ENCODE measurements at regions not wholly inside any gene's neighbourhood (a gene's known extent, or its start where the extent isn't known, plus 50 kb on each side); places are given as distances from the start of the nearest gene placed in this dataset.
"Not testable (repeated sequence)": the region's sequence is repeated elsewhere in the genome, so short reads cannot be mapped to it uniquely, and the experiment has no call there.

- no peak for TF ChIP-seq BCL3 (IDR thresholded peaks at IDR 0.05)
- no peak for TF ChIP-seq HOXB13 (CRISPR knock-in tag; IDR thresholded peaks at IDR 0.05; ENCODE audit: low read depth)
- TF ChIP-seq ZNF302 (CRISPR knock-in tag; IDR thresholded peaks at IDR 0.05), result no peak
- TF ChIP-seq, protein P1, sequence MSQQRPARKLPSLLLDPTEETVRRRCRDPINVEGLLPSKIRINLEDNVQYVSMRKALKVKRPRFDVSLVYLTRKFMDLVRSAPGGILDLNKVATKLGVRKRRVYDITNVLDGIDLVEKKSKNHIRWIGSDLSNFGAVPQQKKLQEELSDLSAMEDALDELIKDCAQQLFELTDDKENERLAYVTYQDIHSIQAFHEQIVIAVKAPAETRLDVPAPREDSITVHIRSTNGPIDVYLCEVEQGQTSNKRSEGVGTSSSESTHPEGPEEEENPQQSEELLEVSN (IDR thresholded peaks at IDR 0.05; ENCODE audit: borderline replicate concordance, low read depth), result no peak
These were observed 698.6 kb upstream of the B3GALT2 start (continued) for GRCh38 chr1:193884848-193885558.

DNA sequence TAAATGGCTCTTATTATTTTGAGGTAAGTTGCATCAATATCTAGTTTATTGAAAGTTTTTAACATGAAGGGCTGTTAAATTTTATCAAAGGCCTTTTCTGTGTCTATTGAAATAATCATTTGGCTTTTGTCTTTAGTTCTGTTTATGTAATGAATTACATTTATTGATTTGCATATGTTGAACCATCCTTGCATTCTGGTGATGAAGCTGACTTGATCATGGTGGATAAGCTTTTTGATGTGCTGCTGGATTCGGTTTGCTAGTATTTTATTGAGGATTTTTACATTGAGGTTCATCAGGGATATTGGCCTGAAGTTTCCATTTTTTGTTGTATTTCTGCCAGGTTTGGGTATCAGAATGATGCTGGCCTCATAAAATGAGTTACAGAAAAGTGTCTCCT, 691.5 kb upstream of the B3GALT2 start:
- ATAC-seq; H3K4me1 ChIP-seq; CTCF ChIA-PET; H3K4me3 ChIP-seq; H3K9me3 ChIP-seq; H3K4me2 ChIP-seq; DNase-seq (ENCODE audit: low read depth in 1 of 2, low spot score in 1 of 2); FAIRE-seq; POLR2A ChIA-PET; H3K27ac ChIP-seq: not testable (repeated sequence)
- 6% methylated on average over 1 of the region's 1 CpG for WGBS (ENCODE audit: missing lambda C conversion rate)

- 57% methylated on average over 5 of the region's 5 CpGs for WGBS (ENCODE audit: missing lambda C conversion rate)
These were observed 682.0 kb upstream of the B3GALT2 start for GRCh38 chr1:193868425-193868824.

DNA sequence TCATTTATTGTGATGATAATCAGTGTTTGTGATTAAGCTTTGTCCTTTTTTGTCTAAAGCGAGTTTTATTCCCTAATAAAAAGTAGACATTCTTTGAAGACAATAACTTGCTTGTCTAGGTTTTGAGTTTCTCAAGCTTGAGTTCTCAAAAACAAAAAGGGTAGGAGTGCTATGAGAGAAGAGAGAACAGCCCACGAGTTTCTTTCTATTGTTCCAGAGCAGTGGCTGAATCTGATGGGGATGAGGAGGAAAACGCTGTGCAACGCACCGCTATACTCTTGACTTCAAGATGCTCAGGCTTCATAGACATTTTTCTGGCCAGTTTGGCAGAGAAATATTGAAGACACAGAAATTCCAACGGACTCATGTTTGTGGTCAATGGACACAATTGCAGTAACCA, 669.8 kb upstream of the B3GALT2 start:
- DNase-seq (ENCODE audit: low read depth in 1 of 2, low spot score in 1 of 2) (no peak), ATAC-seq (no peak), FAIRE-seq (no peak)
- no peaks in the 10 kb centered on the region for H3K9me3 ChIP-seq
- 66% methylated on average over 6 of the region's 6 CpGs for WGBS (ENCODE audit: missing lambda C conversion rate)
- POLR2A ChIA-PET, result no interaction called here
- no peak overlapping the region for H3K4me2 ChIP-seq
- CTCF ChIA-PET, result no interaction called here
- H3K4me3 ChIP-seq, result no peak overlapping the region
- no peak for TF ChIP-seq CBX8 (IDR thresholded peaks at IDR 0.05)
- no peak for TF ChIP-seq RFX5 (IDR thresholded peaks at IDR 0.05)
- TF ChIP-seq NR3C1 (IDR thresholded peaks at IDR 0.05), result no peak
- TF ChIP-seq, protein P2, sequence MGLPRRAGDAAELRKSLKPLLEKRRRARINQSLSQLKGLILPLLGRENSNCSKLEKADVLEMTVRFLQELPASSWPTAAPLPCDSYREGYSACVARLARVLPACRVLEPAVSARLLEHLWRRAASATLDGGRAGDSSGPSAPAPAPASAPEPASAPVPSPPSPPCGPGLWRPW (IDR thresholded peaks at IDR 0.05), result no peak
- no peak for TF ChIP-seq JUN (IDR thresholded peaks at IDR 0.05)
- TF ChIP-seq MAZ (IDR thresholded peaks at IDR 0.05; ENCODE audit: borderline replicate concordance, low read depth, low read length), result no peak
- no peak for TF ChIP-seq ZNF302 (CRISPR knock-in tag; IDR thresholded peaks at IDR 0.05)
- TF ChIP-seq ESRRA (IDR thresholded peaks at IDR 0.05; ENCODE audit: borderline replicate concordance, low read length), result no peak
- no peak for TF ChIP-seq KDM1A (IDR thresholded peaks at IDR 0.05; ENCODE audit: low read depth)
- no peak for TF ChIP-seq TFCP2L1 (CRISPR knock-in tag; IDR thresholded peaks at IDR 0.05)
- TF ChIP-seq, protein P3, sequence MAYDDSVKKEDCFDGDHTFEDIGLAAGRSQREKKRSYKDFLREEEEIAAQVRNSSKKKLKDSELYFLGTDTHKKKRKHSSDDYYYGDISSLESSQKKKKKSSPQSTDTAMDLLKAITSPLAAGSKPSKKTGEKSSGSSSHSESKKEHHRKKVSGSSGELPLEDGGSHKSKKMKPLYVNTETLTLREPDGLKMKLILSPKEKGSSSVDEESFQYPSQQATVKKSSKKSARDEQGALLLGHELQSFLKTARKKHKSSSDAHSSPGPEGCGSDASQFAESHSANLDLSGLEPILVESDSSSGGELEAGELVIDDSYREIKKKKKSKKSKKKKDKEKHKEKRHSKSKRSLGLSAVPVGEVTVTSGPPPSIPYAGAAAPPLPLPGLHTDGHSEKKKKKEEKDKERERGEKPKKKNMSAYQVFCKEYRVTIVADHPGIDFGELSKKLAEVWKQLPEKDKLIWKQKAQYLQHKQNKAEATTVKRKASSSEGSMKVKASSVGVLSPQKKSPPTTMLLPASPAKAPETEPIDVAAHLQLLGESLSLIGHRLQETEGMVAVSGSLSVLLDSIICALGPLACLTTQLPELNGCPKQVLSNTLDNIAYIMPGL (CRISPR knock-in tag; IDR thresholded peaks at IDR 0.05; ENCODE audit: borderline replicate concordance), result no peak
- TF ChIP-seq MAFK (IDR thresholded peaks at IDR 0.05; ENCODE audit: partially characterized antibody), result no peak
- TF ChIP-seq RARB (CRISPR knock-in tag; IDR thresholded peaks at IDR 0.05), result no peak
- TF ChIP-seq CTCF (IDR thresholded peaks at IDR 0.05), result no peak
- no peak for TF ChIP-seq CHD2 (IDR thresholded peaks at IDR 0.05; ENCODE audit: low read length, partially characterized antibody)
- TF ChIP-seq, protein P4, sequence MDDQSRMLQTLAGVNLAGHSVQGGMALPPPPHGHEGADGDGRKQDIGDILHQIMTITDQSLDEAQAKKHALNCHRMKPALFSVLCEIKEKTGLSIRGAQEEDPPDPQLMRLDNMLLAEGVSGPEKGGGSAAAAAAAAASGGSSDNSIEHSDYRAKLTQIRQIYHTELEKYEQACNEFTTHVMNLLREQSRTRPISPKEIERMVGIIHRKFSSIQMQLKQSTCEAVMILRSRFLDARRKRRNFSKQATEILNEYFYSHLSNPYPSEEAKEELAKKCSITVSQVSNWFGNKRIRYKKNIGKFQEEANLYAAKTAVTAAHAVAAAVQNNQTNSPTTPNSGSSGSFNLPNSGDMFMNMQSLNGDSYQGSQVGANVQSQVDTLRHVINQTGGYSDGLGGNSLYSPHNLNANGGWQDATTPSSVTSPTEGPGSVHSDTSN (IDR thresholded peaks at IDR 0.05), result no peak
- no peak for TF ChIP-seq PHF8 (IDR thresholded peaks at IDR 0.05; ENCODE audit: borderline replicate concordance, low read depth)
- H3K27ac ChIP-seq, result no peak overlapping the region
- no peaks in the 10 kb centered on the region for H3K4me1 ChIP-seq

More at GRCh38 chr1:193868425-193868824, 682.0 kb upstream of the B3GALT2 start:
- Histone ChIP-seq H3K4me1 (no peaks in the 10 kb centered on the region), H3K27ac (no peak overlapping the region), H3K4me2 (no peak overlapping the region), H3K9me3 (no peaks in the 10 kb centered on the region), H3K4me3 (no peak overlapping the region)
- no peak for FAIRE-seq
- ChIA-PET POLR2A (no interaction called here), CTCF (no interaction called here)
- ATAC-seq, result no peak
- DNase-seq (ENCODE audit: low read depth in 1 of 2, low spot score in 1 of 2), result no peak
- TF ChIP-seq, protein P5, sequence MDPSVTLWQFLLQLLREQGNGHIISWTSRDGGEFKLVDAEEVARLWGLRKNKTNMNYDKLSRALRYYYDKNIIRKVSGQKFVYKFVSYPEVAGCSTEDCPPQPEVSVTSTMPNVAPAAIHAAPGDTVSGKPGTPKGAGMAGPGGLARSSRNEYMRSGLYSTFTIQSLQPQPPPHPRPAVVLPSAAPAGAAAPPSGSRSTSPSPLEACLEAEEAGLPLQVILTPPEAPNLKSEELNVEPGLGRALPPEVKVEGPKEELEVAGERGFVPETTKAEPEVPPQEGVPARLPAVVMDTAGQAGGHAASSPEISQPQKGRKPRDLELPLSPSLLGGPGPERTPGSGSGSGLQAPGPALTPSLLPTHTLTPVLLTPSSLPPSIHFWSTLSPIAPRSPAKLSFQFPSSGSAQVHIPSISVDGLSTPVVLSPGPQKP (IDR thresholded peaks at IDR 0.05; ENCODE audit: low read depth, low read length), result no peak

All from A549 (cell line).